ENCODE measurements at regions not wholly inside any gene's neighbourhood (a gene's known extent, or its start where the extent isn't known, plus 50 kb on each side); places are given as distances from the start of the nearest gene placed in this dataset.

GRCh38 chr1:148386617-148387016, 96.5 kb downstream of the PPIAL4G start:
- TF ChIP-seq EZH2 (IDR thresholded peaks at IDR 0.05) (no peak), CTCF (IDR thresholded peaks at IDR 0.05) (no peak), EZH2phosphoT487 (IDR thresholded peaks at IDR 0.05) (no peak)

Data from neural progenitor cell (in vitro differentiated cells).